Kidney tubule cell (primary cell): ENCODE measurements at regions not wholly inside any gene's neighbourhood (a gene's known extent, or its start where the extent isn't known, plus 50 kb on each side); places are given as distances from the start of the nearest gene placed in this dataset.
"Not testable (repeated sequence)": the region's sequence is repeated elsewhere in the genome, so short reads cannot be mapped to it uniquely, and the experiment has no call there.

Experiments
- DNase-seq: peaks from one replicate; pipeline ENCODE4 v3.0.0-alpha.2; 2018; ENCODE audit warnings: low spot score

- no peak for DNase-seq
Observed at GRCh38 chr1:232134365-232134764, 495.6 kb downstream of the SIPA1L2 start.

GRCh38 chr1:232132572-232132971, 497.4 kb downstream of the SIPA1L2 start:
- no peak for DNase-seq

- no peak for DNase-seq
Observed at GRCh38 chr1:232131715-232132391, 498.1 kb downstream of the SIPA1L2 start.

- no peak for DNase-seq
Observed at GRCh38 chr1:232130815-232131480, 499.0 kb downstream of the SIPA1L2 start.

GRCh38 chr1:232127190-232127589, 500.6 kb downstream of the DISC1 start:
- DNase-seq, result peak; percentile 80

GRCh38 chr1:232123775-232124659, 497.4 kb downstream of the DISC1 start:
- DNase-seq, result peak; percentile 24

- DNase-seq, result not testable (repeated sequence)
Observed at GRCh38 chr1:232117903-232118302, 491.3 kb downstream of the DISC1 start.

- no peak for DNase-seq
Observed at GRCh38 chr1:232114985-232115384, 488.4 kb downstream of the DISC1 start.

- DNase-seq, result no peak
Observed at GRCh38 chr1:232112076-232112475, 485.5 kb downstream of the DISC1 start.

- DNase-seq, result no peak
Observed at GRCh38 chr1:232111611-232112010, 485.0 kb downstream of the DISC1 start.

- DNase-seq, result no peak
Observed at GRCh38 chr1:232110281-232111090, 483.9 kb downstream of the DISC1 start.

GRCh38 chr1:232109391-232109790, 482.8 kb downstream of the DISC1 start:
- no peak for DNase-seq

- DNase-seq, result no peak
Observed at GRCh38 chr1:232108598-232108997, 482.0 kb downstream of the DISC1 start.

- no peak for DNase-seq
Observed at GRCh38 chr1:232106415-232106814, 479.8 kb downstream of the DISC1 start.

- no peak for DNase-seq
Observed at GRCh38 chr1:232105561-232105960, 479.0 kb downstream of the DISC1 start.

GRCh38 chr1:232101231-232101630, 474.6 kb downstream of the DISC1 start:
- no peak for DNase-seq

GRCh38 chr1:232096751-232097150, 470.2 kb downstream of the DISC1 start:
- no peak for DNase-seq
